ENCODE measurements at regions not wholly inside any gene's neighbourhood (a gene's known extent, or its start where the extent isn't known, plus 50 kb on each side); places are given as distances from the start of the nearest gene placed in this dataset.

DNA sequence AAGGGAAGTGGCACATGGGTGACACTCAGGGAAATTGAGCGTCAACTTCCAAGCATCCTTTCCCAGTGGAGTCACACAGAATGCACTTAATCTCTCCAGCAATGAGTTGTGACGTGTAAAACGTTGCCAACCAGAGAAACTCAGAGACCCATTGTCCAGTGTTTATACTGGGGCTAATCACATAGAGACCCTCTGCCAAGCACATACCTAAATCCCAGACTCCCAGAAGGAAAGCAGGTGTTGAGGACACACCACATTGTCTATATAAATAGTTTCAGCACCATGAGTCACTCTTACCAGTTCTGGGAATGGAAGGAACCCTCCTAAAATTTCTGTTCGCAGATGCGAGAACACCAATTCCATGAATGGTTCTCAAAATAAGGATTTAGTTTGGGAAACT lies 76.4 kb upstream of the BET1 start:
- TF ChIP-seq RAD21 (IDR thresholded peaks at IDR 0.05; ENCODE audit: low read length) = no peak
- no peak for TF ChIP-seq CTCF (conservative IDR thresholded peaks at IDR 0.05; ENCODE audit: low read depth, low read length)
- no peak for TF ChIP-seq POLR2A (IDR thresholded peaks at IDR 0.05; ENCODE audit: low read depth, low read length)
- no peak for TF ChIP-seq RFX5 (IDR thresholded peaks at IDR 0.05; ENCODE audit: low read depth, low read length)
- no peak for TF ChIP-seq CEBPB (IDR thresholded peaks at IDR 0.05; ENCODE audit: low read depth, low read length)
- no peak for TF ChIP-seq BHLHE40 (IDR thresholded peaks at IDR 0.05; ENCODE audit: low read depth, low read length)
- no peak for TF ChIP-seq MXI1 (IDR thresholded peaks at IDR 0.05; ENCODE audit: borderline replicate concordance, low read depth, low read length)
- TF ChIP-seq SMC3 (IDR thresholded peaks at IDR 0.05; ENCODE audit: low read depth, low read length) = no peak
- TF ChIP-seq, protein P1, sequence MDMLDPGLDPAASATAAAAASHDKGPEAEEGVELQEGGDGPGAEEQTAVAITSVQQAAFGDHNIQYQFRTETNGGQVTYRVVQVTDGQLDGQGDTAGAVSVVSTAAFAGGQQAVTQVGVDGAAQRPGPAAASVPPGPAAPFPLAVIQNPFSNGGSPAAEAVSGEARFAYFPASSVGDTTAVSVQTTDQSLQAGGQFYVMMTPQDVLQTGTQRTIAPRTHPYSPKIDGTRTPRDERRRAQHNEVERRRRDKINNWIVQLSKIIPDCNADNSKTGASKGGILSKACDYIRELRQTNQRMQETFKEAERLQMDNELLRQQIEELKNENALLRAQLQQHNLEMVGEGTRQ (IDR thresholded peaks at IDR 0.05; ENCODE audit: low read depth, low read length) = no peak
- TF ChIP-seq FOS (IDR thresholded peaks at IDR 0.05; ENCODE audit: low read depth, low read length) = no peak

Data from IMR-90 (cell line).